H1 (cell line): ENCODE measurements at regions not wholly inside any gene's neighbourhood (a gene's known extent, or its start where the extent isn't known, plus 50 kb on each side); places are given as distances from the start of the nearest gene placed in this dataset.
"Not testable (repeated sequence)": the region's sequence is repeated elsewhere in the genome, so short reads cannot be mapped to it uniquely, and the experiment has no call there.

ENCODE experiments used
- CTCF ChIA-PET: fragments of 300-600 bp; sonication (Branson Sonifier 250); formaldehyde crosslinking; loops from one replicate; lab custom pipeline; 2021; ENCODE audit not compliant: partially characterized antibody; lab: Charles Lee
- POLR2A ChIA-PET: fragments of 300-600 bp; sonication (Branson Sonifier 250); formaldehyde crosslinking; loops from one replicate; lab custom pipeline; 2021; ENCODE audit warnings: inconsistent platforms; ENCODE audit not compliant: partially characterized antibody; lab: Charles Lee
- DNase-seq, 2 experiments: peaks; one replicate each; pipeline versions ENCODE4 v3.0.0 to v3.0.0-alpha.2; 2010 to 2022; ENCODE audit warnings: low spot score in 2 of 2, low read depth in 1 of 2, mixed read lengths in 1 of 2
- FAIRE-seq: peaks from 2 replicates; lab custom pipeline; 2011; peaks lifted over from hg19 to GRCh38; lab: Jason Lieb, UNC
- H2AFZ ChIP-seq: 2 replicates; pipeline ENCODE4 v1.8.1; 2012; ENCODE audit warnings: low read length, inconsistent platforms
- H2AK5ac ChIP-seq: 2 replicates; pipeline ENCODE4 v1.6.1; 2013; ENCODE audit warnings: low read depth, low read length
- H2BK120ac ChIP-seq: replicated peaks from 2 replicates; pipeline ENCODE3; 2013; ENCODE audit warnings: low read depth, low read length, inconsistent platforms
- H2BK12ac ChIP-seq: 2 replicates; pipeline ENCODE4 v1.6.1; 2013; ENCODE audit warnings: low read depth, low read length
- H2BK15ac ChIP-seq: 2 replicates; pipeline ENCODE4 v1.6.1; 2013; ENCODE audit warnings: low read length
- H2BK20ac ChIP-seq: 2 replicates; pipeline ENCODE4 v1.6.1; 2013; ENCODE audit warnings: low read length
- H2BK5ac ChIP-seq: 2 replicates; pipeline ENCODE4 v1.6.1; 2013; ENCODE audit warnings: low read depth, low read length
- H3K14ac ChIP-seq: 2 replicates; pipeline ENCODE4 v1.6.1; 2013; ENCODE audit warnings: inconsistent platforms; ENCODE audit not compliant: insufficient read length
- H3K18ac ChIP-seq: 2 replicates; pipeline ENCODE4 v1.6.1; 2013; ENCODE audit warnings: low read length; ENCODE audit errors: extremely low read depth
- H3K23ac ChIP-seq: 2 replicates; pipeline ENCODE4 v1.6.1; 2013; ENCODE audit warnings: inconsistent platforms; ENCODE audit not compliant: insufficient read length
- H3K23me2 ChIP-seq: 2 replicates; pipeline ENCODE4 v1.6.1; 2013; ENCODE audit warnings: low read depth, low read length
- H3K27ac ChIP-seq: 2 replicates; pipeline ENCODE4 v1.6.1; 2011; ENCODE audit warnings: low read depth, low read length, inconsistent platforms
- H3K27me3 ChIP-seq, 4 experiments: replicated peaks in 1 of 4; 1 replicate in 1 of 4; 2 replicates in 3 of 4; pipeline versions ENCODE4 v1.6.1 to v1.8.1; 2011 to 2013; ENCODE audit warnings: low read length in 3 of 4, mild to moderate bottlenecking in 3 of 4, inconsistent platforms in 2 of 4, mixed read lengths in 2 of 4, moderate library complexity in 1 of 4; ENCODE audit not compliant: control insufficient read depth in 3 of 4, insufficient read depth in 3 of 4; ENCODE audit errors: extremely low read depth in 1 of 4
- H3K36me3 ChIP-seq, 4 experiments: 2 replicates each; pipeline versions ENCODE4 v1.6.1 to v1.8.1; 2011 to 2013; ENCODE audit warnings: mild to moderate bottlenecking in 4 of 4, low read length in 3 of 4, moderate library complexity in 2 of 4, control low read depth in 1 of 4, inconsistent platforms in 1 of 4; ENCODE audit not compliant: insufficient read depth in 4 of 4, control insufficient read depth in 2 of 4
- H3K4ac ChIP-seq: replicated peaks from 2 replicates; pipeline ENCODE3; 2013; ENCODE audit warnings: low read length, low read depth, mixed read lengths, inconsistent platforms; ENCODE audit not compliant: insufficient read length
- H3K4me1 ChIP-seq, 4 experiments: replicated peaks in 1 of 4; 1 replicate in 1 of 4; 2 replicates in 3 of 4; pipeline versions ENCODE4 v1.6.1 to v1.8.1; 2011 to 2013; ENCODE audit warnings: low read length in 3 of 4, inconsistent platforms in 2 of 4, mixed read lengths in 1 of 4; ENCODE audit not compliant: insufficient read depth in 4 of 4, control insufficient read depth in 3 of 4
- H3K4me2 ChIP-seq, 2 experiments: 2 replicates each; pipeline versions ENCODE4 v1.6.1 to v1.8.1; 2011 to 2013; ENCODE audit warnings: low read depth in 2 of 2, low read length in 2 of 2, control low read depth in 1 of 2, inconsistent platforms in 1 of 2, mild to moderate bottlenecking in 1 of 2; ENCODE audit not compliant: insufficient read depth in 1 of 2
- H3K4me3 ChIP-seq, 4 experiments: fragments of 200-600, 300-600 bp in 1 of 4; sonication (generic), shearing (Covaris generic), sonication (Bioruptor Twin) in 1 of 4; 2 replicates each; pipeline versions ENCODE4 v1.5.1 to v1.8.1; 2011 to 2016; ENCODE audit warnings: low read length in 4 of 4, low read depth in 3 of 4, control low read depth in 2 of 4, inconsistent platforms in 2 of 4, mild to moderate bottlenecking in 2 of 4, mixed read lengths in 1 of 4, moderate library complexity in 1 of 4; ENCODE audit not compliant: insufficient read depth in 2 of 4; ENCODE audit errors: extremely low read depth in 1 of 4
- H3K56ac ChIP-seq: replicated peaks from 2 replicates; pipeline ENCODE3; 2013; ENCODE audit warnings: low read depth, mild to moderate bottlenecking, mixed read lengths, low read length, inconsistent platforms; ENCODE audit not compliant: insufficient read length
- H3K79me1 ChIP-seq: 2 replicates; pipeline ENCODE4 v1.6.1; 2013; ENCODE audit warnings: low read depth, low read length, control low read depth
- H3K79me2 ChIP-seq, 2 experiments: 2 replicates each; pipeline versions ENCODE4 v1.6.1 to v1.8.1; 2012 to 2013; ENCODE audit warnings: low read length in 2 of 2, mild to moderate bottlenecking in 2 of 2, inconsistent platforms in 1 of 2; ENCODE audit not compliant: insufficient read depth in 2 of 2, control insufficient read depth in 1 of 2
- H3K9ac ChIP-seq, 4 experiments: replicated peaks in 1 of 4; 1 replicate in 1 of 4; 2 replicates in 3 of 4; pipeline versions ENCODE4 v1.6.1 to v1.8.1; 2011 to 2013; ENCODE audit warnings: low read depth in 3 of 4, low read length in 3 of 4, control low read depth in 2 of 4, mild to moderate bottlenecking in 2 of 4, moderate library complexity in 2 of 4, inconsistent platforms in 1 of 4; ENCODE audit errors: extremely low read depth in 1 of 4
- H3K9me3 ChIP-seq, 2 experiments: 2 replicates each; pipeline versions ENCODE4 v1.6.1 to v1.8.1; 2012 to 2013; ENCODE audit warnings: mild to moderate bottlenecking in 2 of 2, moderate library complexity in 2 of 2, control low read depth in 1 of 2, inconsistent platforms in 1 of 2, low read depth in 1 of 2, low read length in 1 of 2, mixed read lengths in 1 of 2; ENCODE audit not compliant: insufficient read depth in 2 of 2
- H4K20me1 ChIP-seq, 2 experiments: replicated peaks in 1 of 2; 2 replicates each; pipeline versions ENCODE3 to v1.8.1; 2011 to 2013; ENCODE audit warnings: inconsistent platforms in 2 of 2, low read length in 2 of 2, mild to moderate bottlenecking in 1 of 2; ENCODE audit not compliant: insufficient read depth in 2 of 2, control insufficient read depth in 1 of 2
- H4K5ac ChIP-seq: 2 replicates; pipeline ENCODE4 v1.6.1; 2013; ENCODE audit warnings: low read length, low read depth, mixed read lengths, inconsistent platforms; ENCODE audit not compliant: insufficient read length
- H4K8ac ChIP-seq: 2 replicates; pipeline ENCODE4 v1.8.0; 2013; ENCODE audit warnings: mild to moderate bottlenecking, moderate library complexity, low read length, inconsistent platforms; ENCODE audit not compliant: insufficient read depth; ENCODE audit errors: extremely low read depth
- H4K91ac ChIP-seq: replicated peaks from 2 replicates; pipeline ENCODE3; 2013; ENCODE audit warnings: low read length, mixed read lengths, inconsistent platforms; ENCODE audit not compliant: insufficient read length
- WGBS, 2 experiments: shearing (Covaris generic) in 1 of 2; methylation state at CpG; one replicate each; pipeline versions ENCODE4 v1.1.6 to v1.1.7; 2013 to 2015; ENCODE audit warnings: low lambda C conversion rate in 2 of 2, mixed read lengths in 2 of 2, inconsistent platforms in 1 of 2, low coverage in 1 of 2, missing lambda C conversion rate in 1 of 2; ENCODE audit not compliant: insufficient replicate concordance in 2 of 2, insufficient coverage in 1 of 2, insufficient read length in 1 of 2; ENCODE audit errors: extremely low coverage in 1 of 2, missing lambda C conversion rate in 1 of 2; 5-methylcytosine and 5-hydroxymethylcytosine counted together

DNA sequence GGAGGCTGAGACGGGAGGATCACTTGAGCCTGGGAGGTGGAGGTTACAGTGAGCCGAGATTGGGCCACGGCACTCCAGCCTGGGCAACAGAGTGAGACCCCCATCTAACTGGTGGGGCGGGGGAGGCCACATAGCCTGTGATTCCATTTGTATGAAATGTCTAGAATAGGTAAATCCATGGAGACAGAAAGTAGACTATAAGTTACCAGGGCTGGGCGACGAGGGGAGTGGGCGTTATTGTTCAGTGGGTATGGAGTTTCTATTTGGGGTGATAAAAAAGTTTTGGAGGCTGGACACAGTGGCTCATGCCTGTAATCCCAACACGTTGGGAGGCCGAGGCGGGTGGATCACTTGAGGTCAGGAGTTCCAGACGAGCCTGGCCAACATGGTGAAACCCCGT is 97.8 kb downstream of the CRLF3 start:
- H3K27me3 ChIP-seq, H3K36me3 ChIP-seq, H2BK20ac ChIP-seq, FAIRE-seq, H2BK120ac ChIP-seq, H2BK15ac ChIP-seq, H2AFZ ChIP-seq, H3K4me3 ChIP-seq, H3K9ac ChIP-seq, H3K56ac ChIP-seq, H3K4ac ChIP-seq, H3K23ac ChIP-seq, H3K79me1 ChIP-seq, H3K4me2 ChIP-seq, DNase-seq, H3K27ac ChIP-seq, H3K18ac ChIP-seq, H4K8ac ChIP-seq, H2AK5ac ChIP-seq, H2BK12ac ChIP-seq, H4K91ac ChIP-seq, H4K5ac ChIP-seq, H3K4me1 ChIP-seq, H3K14ac ChIP-seq, H3K23me2 ChIP-seq, H2BK5ac ChIP-seq, H3K9me3 ChIP-seq, POLR2A ChIA-PET: not testable (repeated sequence)
- Histone ChIP-seq H3K79me2 (peaks cover 11 to 71% of the 10 kb centered on the region in 2 experiments; a peak in 2 of 4 replicates), H4K20me1 (peaks cover 5 to 10% of the 10 kb centered on the region in 2 experiments)
- 94% methylated on average over 12 of the region's 12 CpGs; no CpG with 5 or more reads in 1 of the 2 experiments for WGBS, 2 experiments
- CTCF ChIA-PET, result interaction anchor here (0.7 to 2.5 kb wide), 2 partner anchors 11 to 537 kb away, joined by 3 to 9 read pairs; no protein-coding TSS in a partner anchor

DNA sequence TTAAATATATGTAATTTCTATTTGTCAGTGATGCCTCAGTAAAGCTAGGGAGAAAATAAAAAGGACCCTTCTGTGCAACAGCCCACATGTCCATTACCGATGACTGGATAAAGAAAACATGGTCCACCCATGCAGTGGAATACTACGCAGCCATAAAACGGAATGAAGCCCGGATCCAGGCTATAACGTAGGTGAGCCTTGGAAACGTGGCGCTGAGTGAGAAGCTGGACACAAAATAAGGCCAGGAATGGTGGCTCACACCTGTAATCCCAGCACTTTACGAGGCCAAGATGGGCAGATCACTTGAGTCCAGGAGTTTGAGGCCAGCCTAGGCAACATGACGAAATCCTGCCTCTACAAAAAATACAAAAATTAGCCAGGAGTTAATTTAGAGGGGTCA is 98.2 kb downstream of the CRLF3 start:
- Histone ChIP-seq H3K79me2 (peaks cover 11 to 75% of the 10 kb centered on the region in 2 experiments; a peak in 2 of 4 replicates), H4K20me1 (peaks cover 5 to 10% of the 10 kb centered on the region in 2 experiments)
- H2BK120ac ChIP-seq, H4K5ac ChIP-seq, POLR2A ChIA-PET, H2BK15ac ChIP-seq, H2BK20ac ChIP-seq, H2BK12ac ChIP-seq, DNase-seq, H3K14ac ChIP-seq, H3K4ac ChIP-seq, H2BK5ac ChIP-seq, H2AFZ ChIP-seq, H3K4me2 ChIP-seq, H3K9ac ChIP-seq, H3K23ac ChIP-seq, H3K9me3 ChIP-seq, H4K91ac ChIP-seq, H3K18ac ChIP-seq, H3K23me2 ChIP-seq, H3K4me3 ChIP-seq, H3K27ac ChIP-seq, H3K79me1 ChIP-seq, H3K56ac ChIP-seq, H4K8ac ChIP-seq, H3K4me1 ChIP-seq, H3K27me3 ChIP-seq, H3K36me3 ChIP-seq, FAIRE-seq, H2AK5ac ChIP-seq: not testable (repeated sequence)
- 97% methylated on average over 9 of the region's 9 CpGs; no CpG with 5 or more reads in 1 of the 2 experiments for WGBS, 2 experiments
- CTCF ChIA-PET, result interaction anchor here (0.6 to 2.5 kb wide), 3 partner anchors 11 to 1203 kb away, joined by 3 to 9 read pairs (median 3); no protein-coding TSS in a partner anchor
